Jurkat, Clone E6-1 (cell line): ENCODE measurements at regions not wholly inside any gene's neighbourhood (a gene's known extent, or its start where the extent isn't known, plus 50 kb on each side); places are given as distances from the start of the nearest gene placed in this dataset.

Source experiments
- DNase-seq: peaks from one replicate; pipeline ENCODE4 v3.0.0-alpha.2; 2011; ENCODE audit warnings: low read depth, low spot score
- H3K4me3 ChIP-seq: 2 replicates; pipeline ENCODE4 v1.5.1; 2011; ENCODE audit warnings: mild to moderate bottlenecking, low read length, control low read depth, moderate library complexity

GRCh38 chr6:149208134-149208601 is 109.3 kb upstream of the TAB2 start:
- no peak overlapping the region for H3K4me3 ChIP-seq
- no peak for DNase-seq

- DNase-seq, result no peak
- H3K4me3 ChIP-seq, result no peak overlapping the region
Measured at GRCh38 chr6:149209871-149210775, 107.4 kb upstream of the TAB2 start.

- H3K4me3 ChIP-seq, result no peak overlapping the region
- DNase-seq, result no peak
Measured at GRCh38 chr6:149211046-149211571, 106.4 kb upstream of the TAB2 start.

GRCh38 chr6:149212206-149212605 is 105.3 kb upstream of the TAB2 start:
- no peak overlapping the region for H3K4me3 ChIP-seq
- DNase-seq, result no peak

- no peak for DNase-seq
Measured at GRCh38 chr6:149212892-149213801, 104.4 kb upstream of the TAB2 start.

GRCh38 chr6:149213829-149214228 is 103.7 kb upstream of the TAB2 start:
- DNase-seq, result no peak
- no peak overlapping the region for H3K4me3 ChIP-seq

More at GRCh38 chr6:149212892-149213801, 104.4 kb upstream of the TAB2 start:
- no peak overlapping the region for H3K4me3 ChIP-seq

GRCh38 chr6:149216459-149216858 is 101.1 kb upstream of the TAB2 start:
- H3K4me3 ChIP-seq, result no peak overlapping the region
- DNase-seq, result no peak

- H3K4me3 ChIP-seq, result no peak overlapping the region
- DNase-seq, result no peak
Measured at GRCh38 chr6:149217466-149217888, 100.0 kb upstream of the TAB2 start.

- DNase-seq, result no peak
- no peak overlapping the region for H3K4me3 ChIP-seq
Measured at GRCh38 chr6:149218471-149218870, 99.0 kb upstream of the TAB2 start.

GRCh38 chr6:149218915-149219314 is 98.6 kb upstream of the TAB2 start:
- no peak overlapping the region for H3K4me3 ChIP-seq
- DNase-seq, result no peak

GRCh38 chr6:149220882-149221773 is 96.4 kb upstream of the TAB2 start:
- DNase-seq, result no peak

GRCh38 chr6:149221774-149222070 is 95.8 kb upstream of the TAB2 start:
- H3K4me3 ChIP-seq, result no peak overlapping the region
- no peak for DNase-seq

More at GRCh38 chr6:149220882-149221773, 96.4 kb upstream of the TAB2 start:
- H3K4me3 ChIP-seq, result no peak overlapping the region

GRCh38 chr6:149223120-149223903 is 94.2 kb upstream of the TAB2 start:
- no peak overlapping the region for H3K4me3 ChIP-seq
- no peak for DNase-seq

- DNase-seq, result no peak
- no peak overlapping the region for H3K4me3 ChIP-seq
Measured at GRCh38 chr6:149223904-149224351, 93.6 kb upstream of the TAB2 start.

GRCh38 chr6:149224399-149224798 is 93.1 kb upstream of the TAB2 start:
- DNase-seq, result no peak
- no peak overlapping the region for H3K4me3 ChIP-seq

GRCh38 chr6:149225370-149225769 is 92.1 kb upstream of the TAB2 start:
- DNase-seq, result no peak
- no peak overlapping the region for H3K4me3 ChIP-seq

GRCh38 chr6:149225946-149226345 is 91.6 kb upstream of the TAB2 start:
- no peak for DNase-seq
- no peak overlapping the region for H3K4me3 ChIP-seq

GRCh38 chr6:149227796-149228195 is 89.7 kb upstream of the TAB2 start:
- H3K4me3 ChIP-seq, result no peak overlapping the region
- DNase-seq, result no peak
